Osteoblast (primary cell): ENCODE measurements at regions not wholly inside any gene's neighbourhood (a gene's known extent, or its start where the extent isn't known, plus 50 kb on each side); places are given as distances from the start of the nearest gene placed in this dataset.
"Not testable (repeated sequence)": the region's sequence is repeated elsewhere in the genome, so short reads cannot be mapped to it uniquely, and the experiment has no call there.

ENCODE experiments used
- DNase-seq: peaks from one replicate; pipeline ENCODE4 v3.0.0; 2011; ENCODE audit warnings: low spot score, mixed read lengths; ENCODE audit not compliant: insufficient read length; ENCODE audit errors: missing footprints
- H2AFZ ChIP-seq: 2 replicates; pipeline ENCODE4 v1.6.0; 2011; ENCODE audit warnings: mild to moderate bottlenecking, low read length
- H3K27ac ChIP-seq: 2 replicates; pipeline ENCODE4 v1.5.1; 2011; ENCODE audit warnings: mild to moderate bottlenecking, low read depth, low read length, moderate library complexity
- H3K27me3 ChIP-seq: 2 replicates; pipeline ENCODE4 v1.6.0; 2012; ENCODE audit warnings: mild to moderate bottlenecking, control low read depth, inconsistent platforms, low read length, moderate library complexity; ENCODE audit not compliant: insufficient read depth
- H3K36me3 ChIP-seq: 2 replicates; pipeline ENCODE4 v1.5.1; 2011; ENCODE audit warnings: mild to moderate bottlenecking, low read length, control low read depth, moderate library complexity; ENCODE audit not compliant: insufficient read depth
- H3K4me1 ChIP-seq: 2 replicates; pipeline ENCODE4 v1.5.1; 2011; ENCODE audit warnings: mild to moderate bottlenecking, low read length, control low read depth, moderate library complexity; ENCODE audit not compliant: insufficient read depth
- H3K4me2 ChIP-seq: 2 replicates; pipeline ENCODE4 v1.6.0; 2011; ENCODE audit warnings: mild to moderate bottlenecking, low read length; ENCODE audit not compliant: insufficient read depth
- H3K4me3 ChIP-seq: fragments of 200-600 bp; sonication (generic); 3 replicates; pipeline ENCODE4 v1.5.1; 2012; ENCODE audit warnings: mild to moderate bottlenecking, low read length, inconsistent platforms; ENCODE audit not compliant: insufficient read depth
- H3K79me2 ChIP-seq: 2 replicates; pipeline ENCODE4 v1.6.0; 2012; ENCODE audit warnings: mild to moderate bottlenecking, low read length, control low read depth, inconsistent platforms; ENCODE audit not compliant: insufficient read depth
- H3K9me3 ChIP-seq: 2 replicates; pipeline ENCODE4 v1.5.1; 2011; ENCODE audit warnings: low read depth, low read length, control low read depth
- H4K20me1 ChIP-seq: 2 replicates; pipeline ENCODE4 v1.6.0; 2012; ENCODE audit warnings: mild to moderate bottlenecking, low read length, control low read depth; ENCODE audit not compliant: insufficient read depth
- CTCF ChIP-seq: IDR thresholded peaks from 2 replicates; pipeline ENCODE4 v1.5.1; 2011; ENCODE audit warnings: mild to moderate bottlenecking, low read depth, low read length, moderate library complexity; ENCODE audit errors: extremely low read depth

DNA sequence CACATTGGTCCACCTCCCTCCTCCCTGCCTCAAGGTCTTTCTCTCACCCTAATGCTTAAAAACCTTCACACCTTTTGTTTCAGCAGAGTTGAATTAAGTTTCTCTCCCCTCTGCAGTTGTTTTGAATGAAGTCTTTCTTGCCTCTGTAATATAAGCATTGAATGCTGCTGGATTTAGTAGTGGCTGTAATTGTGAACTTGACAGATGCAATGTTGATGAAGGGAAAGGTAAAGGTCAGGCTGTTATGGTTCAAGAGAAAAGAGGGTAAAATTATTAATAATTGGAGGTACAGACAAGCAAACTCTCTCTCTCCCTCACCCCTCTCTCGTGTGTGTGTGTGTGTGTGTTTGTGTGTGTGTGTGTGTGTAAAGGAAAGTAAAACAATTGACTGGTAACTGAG lies 509.8 kb downstream of the AMY1C start:
- Histone ChIP-seq H3K79me2 (no peaks in the 10 kb centered on the region), H3K4me2 (no peak overlapping the region), H3K27ac (no peak overlapping the region), H3K36me3 (no peaks in the 10 kb centered on the region), H2AFZ (no peak overlapping the region), H3K9me3 (peaks cover 3% of the 10 kb centered on the region), H3K27me3 (no peaks in the 10 kb centered on the region), H3K4me3 (no peak overlapping the region), H4K20me1 (no peaks in the 10 kb centered on the region), H3K4me1 (no peaks in the 10 kb centered on the region)
- no peak for DNase-seq
- TF ChIP-seq CTCF, result no peak

GRCh38 chr1:104263110-104263509 lies 513.4 kb downstream of the AMY1C start:
- H3K27ac ChIP-seq, H3K36me3 ChIP-seq, DNase-seq: not testable (repeated sequence)

GRCh38 chr1:104264521-104264920 lies 514.8 kb downstream of the AMY1C start:
- DNase-seq, result no peak
- Histone ChIP-seq H3K9me3 (no peaks in the 10 kb centered on the region), H3K4me1 (no peaks in the 10 kb centered on the region), H3K4me3 (no peak overlapping the region), H4K20me1 (no peaks in the 10 kb centered on the region), H3K27ac (no peak overlapping the region), H3K79me2 (no peaks in the 10 kb centered on the region), H3K4me2 (no peak overlapping the region), H3K36me3 (no peaks in the 10 kb centered on the region), H3K27me3 (no peaks in the 10 kb centered on the region), H2AFZ (no peak overlapping the region)
- TF ChIP-seq CTCF, result no peak

More at GRCh38 chr1:104263110-104263509, 513.4 kb downstream of the AMY1C start:
- not testable (repeated sequence) for H3K27me3 ChIP-seq, H3K9me3 ChIP-seq, H3K4me2 ChIP-seq, H4K20me1 ChIP-seq, H3K79me2 ChIP-seq, H3K4me3 ChIP-seq, H3K4me1 ChIP-seq, H2AFZ ChIP-seq

- Histone ChIP-seq H2AFZ (no peak overlapping the region), H3K4me3 (no peak overlapping the region), H3K27me3 (no peaks in the 10 kb centered on the region), H3K27ac (no peak overlapping the region), H3K4me2 (no peak overlapping the region), H3K9me3 (no peaks in the 10 kb centered on the region), H3K79me2 (no peaks in the 10 kb centered on the region), H3K4me1 (no peaks in the 10 kb centered on the region), H3K36me3 (no peaks in the 10 kb centered on the region), H4K20me1 (no peaks in the 10 kb centered on the region)
- TF ChIP-seq CTCF, result no peak
- no peak for DNase-seq
These were observed 515.5 kb downstream of the AMY1C start for GRCh38 chr1:104265163-104265562.

DNA sequence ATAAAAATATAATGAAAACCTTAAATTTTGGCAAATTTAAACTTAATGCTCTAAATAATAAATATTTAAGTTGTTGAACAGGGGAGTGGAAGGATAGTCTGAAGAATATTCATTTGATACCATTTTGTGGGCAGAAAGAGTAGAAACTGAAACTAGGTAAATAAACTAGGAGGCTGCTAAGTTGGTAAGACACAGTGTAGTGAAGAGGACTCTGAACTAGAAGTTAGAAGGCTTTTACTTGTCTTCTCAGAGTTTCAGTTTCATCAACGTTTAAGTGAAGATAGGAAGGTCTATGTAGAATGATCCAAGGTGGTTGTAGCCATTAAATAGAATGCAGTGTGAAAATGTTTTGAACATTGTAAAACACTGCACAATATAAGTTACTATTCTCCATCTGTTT lies 516.9 kb downstream of the AMY1C start:
- no peaks in the 10 kb centered on the region for H3K36me3 ChIP-seq
- no peaks in the 10 kb centered on the region for H3K27me3 ChIP-seq
- H3K79me2 ChIP-seq, result no peaks in the 10 kb centered on the region
- H3K4me2 ChIP-seq, result no peak overlapping the region
- no peaks in the 10 kb centered on the region for H3K9me3 ChIP-seq
- no peak for DNase-seq
- no peaks in the 10 kb centered on the region for H4K20me1 ChIP-seq
- no peak for TF ChIP-seq CTCF
- H2AFZ ChIP-seq, result no peak overlapping the region
- no peaks in the 10 kb centered on the region for H3K4me1 ChIP-seq
- no peak overlapping the region for H3K27ac ChIP-seq
- H3K4me3 ChIP-seq, result no peak overlapping the region

DNA sequence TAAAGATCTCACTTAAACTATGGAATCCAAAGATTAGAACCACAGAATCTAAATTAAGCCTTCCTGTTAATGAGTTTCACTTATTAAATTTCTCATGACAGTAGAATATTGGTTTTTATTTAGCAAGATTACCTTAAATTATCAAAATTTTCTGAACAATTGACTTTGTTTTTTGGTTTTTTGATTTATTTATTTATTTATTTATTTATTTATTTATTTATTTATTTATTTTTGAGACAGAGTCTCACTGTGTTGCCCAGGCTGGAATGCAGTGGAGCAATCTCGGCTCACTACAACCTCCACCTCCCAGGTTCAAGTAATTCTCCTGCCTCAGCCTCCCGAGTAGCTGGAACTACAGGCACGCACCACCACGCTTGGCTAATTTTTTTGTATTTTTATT lies 538.6 kb downstream of the AMY1C start:
- H3K9me3 ChIP-seq, H3K4me3 ChIP-seq, H3K4me1 ChIP-seq, H3K27me3 ChIP-seq, H3K4me2 ChIP-seq, H2AFZ ChIP-seq, H3K27ac ChIP-seq, H3K36me3 ChIP-seq, H4K20me1 ChIP-seq, DNase-seq, H3K79me2 ChIP-seq: not testable (repeated sequence)
